SH-SY5Y (cell line): ENCODE measurements at regions not wholly inside any gene's neighbourhood (a gene's known extent, or its start where the extent isn't known, plus 50 kb on each side); places are given as distances from the start of the nearest gene placed in this dataset.

ENCODE experiments used
- GATA2 ChIP-seq: IDR thresholded peaks from 2 replicates; pipeline ENCODE4 v1.6.1; 2011; ENCODE audit warnings: mild to moderate bottlenecking, low read depth, low read length
- GATA3 ChIP-seq: IDR thresholded peaks from 2 replicates; pipeline ENCODE4 v1.6.1; 2011; ENCODE audit warnings: low read depth, mild to moderate bottlenecking, low read length, moderate library complexity

GRCh38 chrX:40175511-40176350 is 78.0 kb upstream of the BCOR start:
- TF ChIP-seq GATA3 (no peak), GATA2 (0 out of 2 replicates have a peak, but pooled peaks have one; percentile 14)
